Heart right ventricle (tissue), 16 donors: ENCODE measurements at regions not wholly inside any gene's neighbourhood (a gene's known extent, or its start where the extent isn't known, plus 50 kb on each side); places are given as distances from the start of the nearest gene placed in this dataset.
"Not testable (repeated sequence)": the region's sequence is repeated elsewhere in the genome, so short reads cannot be mapped to it uniquely, and the experiment has no call there.

Source experiments
- ATAC-seq, 8 donors: fragments of 200-7000 bp; cut with Tn5 transposase; one replicate each; pipeline ENCODE4 v1.9.1; 2020; ENCODE audit warnings: mild to moderate bottlenecking in 8 of 8, moderate library complexity in 8 of 8, moderate number of reproducible peaks in 1 of 8
- DNase-seq, 2 donors: peaks; one replicate each; pipeline ENCODE4 v3.0.0-alpha.2; 2020
- H3K27ac ChIP-seq, 10 donors: fragments of 200-600 bp; sonication (generic) in 2 of 10; one replicate each; pipeline versions ENCODE4 v1.5.0 to v1.8.0; 2020 to 2022; ENCODE audit warnings: mild to moderate bottlenecking in 3 of 10
- H3K27me3 ChIP-seq, 7 donors: fragments of 200-600 bp; one replicate each; pipeline ENCODE4 v1.8.0; 2021 to 2022; ENCODE audit warnings: mild to moderate bottlenecking in 2 of 7
- H3K36me3 ChIP-seq, 9 donors: fragments of 200-600 bp; sonication (generic) in 1 of 9; one replicate each; pipeline versions ENCODE4 v1.5.0 to v1.8.0; 2020 to 2022; ENCODE audit warnings: mild to moderate bottlenecking in 2 of 9
- H3K4me1 ChIP-seq, 9 donors: fragments of 200-600 bp; sonication (generic) in 1 of 9; one replicate each; pipeline versions ENCODE4 v1.5.0 to v1.8.0; 2020 to 2022; ENCODE audit warnings: mild to moderate bottlenecking in 4 of 9
- H3K4me3 ChIP-seq, 10 donors: fragments of 200-600 bp; sonication (generic) in 2 of 10; one replicate each; pipeline versions ENCODE4 v1.5.0 to v1.8.0; 2020 to 2022; ENCODE audit warnings: mild to moderate bottlenecking in 7 of 10, moderate library complexity in 2 of 10
- H3K9me3 ChIP-seq, 11 donors: fragments of 200-600 bp in 10 of 11; sonication (generic) in 2 of 11; one replicate each; pipeline versions ENCODE4 v1.5.0 to v1.8.0; 2013 to 2022; ENCODE audit warnings: mild to moderate bottlenecking in 2 of 11, control low read depth in 1 of 11, moderate library complexity in 1 of 11
- CTCF ChIP-seq, 9 donors: fragments of 200-600 bp; sonication (generic) in 2 of 9; IDR thresholded peaks; one replicate each; pipeline versions ENCODE4 v1.5.0 to v1.8.0; 2021 to 2022; ENCODE audit warnings: antibody characterized with exemption in 9 of 9, mild to moderate bottlenecking in 5 of 9, moderate library complexity in 1 of 9
- WGBS, 2 donors: extraction: QIAGEN DNeasy Blood & Tissue Kit; methylation state at CpG; one replicate each; pipeline ENCODE4 v1.1.7; 2013; ENCODE audit warnings: inconsistent platforms in 1 of 2; 5-methylcytosine and 5-hydroxymethylcytosine counted together
- intact Hi-C, 10 donors: fragments of 100-400 bp; cut with DNase I; formaldehyde crosslinking; loops; one replicate each; pipeline versions ENCODE4 v1.11.1 to v1.14.2; 2022
- donor health status: Arrhythmogenic right ventricular cardiomyopathy.
- donor health status: ischemic (EF 13 %, LVEDD 7.1; RV severe dilation, severe dysfunction).
- donor health status: healthy with polysubstance abuse.
- donor health status: DM: no; HTN: yes; CAD: no.
- donor health status: DM: no; HTN: no; CAD: no.
- donor health status: ischemic (EF 25% LVEDD 6.9; RV normal size, moderate dysfunction).
- donor health status: ischemic (EF 25% LVEDD 5.7; RV mildly dilated, moderate dysfunction).
- donor health status: healthy.
- donor health status: DM: yes; HTN: yes; CAD: no.
- donor health status: Ischemic cardiomyopathy.
- donor health status: ischemic (EF 35%, LVEDD 5.7; RV mildly dilated, moderate dysfunction).
- donor health status: nonischemic (EF 11% LVEDD 7.7; RV severe dilation, severe dysfunction).
- donor health status: DM: yes; HTN: yes; CAD: no.
- donor health status: PGD.
- donor health status: ischemic (EF 29% LVEDD 5.4; RV normal size, mild dysfunction).
- donor health status: nonischemic (EF 23%, LVEDD 6.1; RV moderate dilation, normal function).

DNA sequence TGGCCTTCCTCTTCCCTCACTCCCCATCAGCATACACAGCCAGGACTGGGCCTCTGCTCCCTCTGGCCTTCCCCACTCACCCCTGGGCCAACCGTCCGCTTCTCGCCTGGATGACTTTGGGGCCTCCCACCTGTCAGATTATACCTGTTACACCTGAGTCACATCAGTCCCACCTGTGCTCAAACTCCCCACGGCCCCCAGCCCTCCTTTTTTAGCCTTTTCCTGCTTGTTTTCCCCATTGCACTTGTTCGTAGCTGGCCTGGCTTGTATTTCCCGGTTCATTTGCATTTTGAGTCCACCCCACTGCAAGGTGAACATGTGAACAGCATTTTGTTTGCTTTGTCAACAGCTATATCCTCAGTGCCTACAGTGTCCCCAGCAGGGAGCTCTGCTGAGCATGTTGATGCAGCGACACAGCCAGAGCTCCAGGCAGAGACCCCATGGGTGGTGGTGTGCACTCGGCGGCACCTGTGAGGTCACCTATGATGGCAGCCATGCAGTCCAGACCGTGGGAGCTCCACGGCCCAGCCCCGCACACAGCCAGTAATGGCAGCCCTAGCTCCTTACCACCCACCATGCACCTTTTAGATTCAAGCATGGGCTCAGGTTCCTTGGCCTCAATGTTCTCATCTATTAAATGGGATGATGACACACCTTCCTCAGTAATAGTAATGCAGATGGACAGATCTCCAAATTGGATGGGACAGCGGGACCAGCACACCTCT is 276.4 kb upstream of the HS6ST1 start:
- no peaks in the 10 kb centered on the region for H3K9me3 ChIP-seq
- ATAC-seq (no peak), DNase-seq (no peak)
- no peaks in the 10 kb centered on the region for H3K27me3 ChIP-seq
- intact Hi-C loops = no loop called here
- H3K36me3 ChIP-seq = no peaks in the 10 kb centered on the region
- 91 to 94% methylated on average over 13 of the region's 13 CpGs for WGBS, 2 donors
- no peak for TF ChIP-seq CTCF (IDR thresholded peaks at IDR 0.05)
- H3K27ac ChIP-seq = no peak overlapping the region
- H3K4me1 ChIP-seq = peaks cover 0 to 30% (median 14%) of the 10 kb centered on the region in 9 donors
- no peak overlapping the region for H3K4me3 ChIP-seq

DNA sequence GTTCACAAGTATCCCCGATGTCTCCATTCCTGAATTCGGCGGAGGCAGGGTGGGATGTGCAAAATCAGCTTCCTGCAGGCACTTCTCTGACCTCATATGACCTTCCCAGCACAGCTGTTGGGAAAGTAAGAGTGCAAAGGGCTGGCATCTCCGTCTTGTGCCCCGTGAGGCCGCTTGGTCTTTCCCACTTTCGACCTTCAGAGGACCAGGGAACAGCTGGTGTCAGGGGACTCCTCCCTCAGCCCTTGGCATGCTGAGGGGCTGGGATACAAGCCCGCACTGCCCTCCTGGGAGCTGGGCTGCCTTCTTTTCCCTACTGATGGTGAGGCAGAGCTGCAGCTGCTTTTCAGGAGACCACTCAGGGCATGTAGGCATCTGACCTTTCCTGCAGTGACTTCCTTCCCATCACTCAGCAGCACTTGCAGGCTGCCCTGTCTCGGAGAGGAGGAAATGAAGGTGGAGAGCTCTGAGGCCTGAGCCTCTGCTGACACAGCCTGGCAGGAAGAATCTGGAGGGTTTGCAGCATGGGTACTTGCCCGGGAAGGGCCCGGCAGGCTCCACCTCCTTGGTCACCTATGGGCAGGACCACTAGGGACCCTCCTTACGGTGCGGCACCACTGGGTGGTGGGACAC is 277.2 kb upstream of the HS6ST1 start:
- Histone ChIP-seq H3K4me1 (peaks cover 0 to 30% (median 14%) of the 10 kb centered on the region in 9 donors), H3K4me3 (no peak overlapping the region), H3K27me3 (no peaks in the 10 kb centered on the region), H3K9me3 (no peaks in the 10 kb centered on the region), H3K36me3 (no peaks in the 10 kb centered on the region), H3K27ac (no peak overlapping the region)
- WGBS, 2 donors = 60 to 61% methylated on average over 13 of the region's 13 CpGs
- intact Hi-C loops = no loop called here
- no peak for DNase-seq
- TF ChIP-seq CTCF (IDR thresholded peaks at IDR 0.05) = no peak
- peak in 1 of 8 donors; percentile 35 for ATAC-seq

DNA sequence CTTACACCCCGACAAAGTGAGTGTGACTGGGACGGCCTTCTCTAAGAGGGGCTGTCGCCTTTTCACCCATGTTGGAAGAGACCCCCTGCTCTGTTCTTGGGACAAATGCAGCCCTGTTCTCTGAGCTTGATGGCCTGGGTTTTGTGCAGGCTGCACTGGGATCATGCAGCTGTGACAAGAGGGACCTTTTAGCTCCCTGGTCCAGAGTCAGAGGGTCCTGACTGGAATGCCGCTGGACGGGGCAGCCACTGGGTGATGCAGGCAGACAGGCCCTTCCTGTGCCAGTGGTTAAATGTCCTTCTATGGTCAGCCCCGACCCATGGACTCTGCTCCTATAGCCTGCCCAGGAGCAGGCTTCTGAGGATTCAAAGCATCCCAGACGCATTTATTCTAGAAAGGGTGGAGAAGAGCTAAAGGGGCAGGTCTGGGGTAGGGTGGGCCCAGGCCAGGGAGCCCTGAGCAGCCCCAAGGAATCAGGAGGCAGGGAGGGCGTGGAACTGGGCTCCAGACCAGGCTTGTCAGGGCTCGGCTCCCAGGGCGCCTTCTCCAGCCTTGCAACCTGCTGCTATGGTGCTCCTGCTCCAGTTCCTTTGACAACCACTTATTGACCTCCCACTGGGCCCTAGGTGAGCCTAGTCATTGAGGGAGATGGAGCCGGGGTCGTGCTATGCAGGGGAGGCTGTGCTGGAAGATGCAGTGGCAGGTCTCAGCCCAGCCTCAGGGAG is 277.9 kb upstream of the HS6ST1 start:
- DNase-seq (no peak), ATAC-seq (no peak)
- WGBS, 2 donors = 92 to 93% methylated on average over 12 of the region's 12 CpGs
- intact Hi-C loops = no loop called here
- TF ChIP-seq CTCF (IDR thresholded peaks at IDR 0.05) = no peak
- Histone ChIP-seq H3K4me3 (no peak overlapping the region), H3K4me1 (peaks cover 0 to 28% (median 13%) of the 10 kb centered on the region in 9 donors), H3K36me3 (no peaks in the 10 kb centered on the region), H3K27ac (no peak overlapping the region), H3K9me3 (no peaks in the 10 kb centered on the region), H3K27me3 (no peaks in the 10 kb centered on the region)

DNA sequence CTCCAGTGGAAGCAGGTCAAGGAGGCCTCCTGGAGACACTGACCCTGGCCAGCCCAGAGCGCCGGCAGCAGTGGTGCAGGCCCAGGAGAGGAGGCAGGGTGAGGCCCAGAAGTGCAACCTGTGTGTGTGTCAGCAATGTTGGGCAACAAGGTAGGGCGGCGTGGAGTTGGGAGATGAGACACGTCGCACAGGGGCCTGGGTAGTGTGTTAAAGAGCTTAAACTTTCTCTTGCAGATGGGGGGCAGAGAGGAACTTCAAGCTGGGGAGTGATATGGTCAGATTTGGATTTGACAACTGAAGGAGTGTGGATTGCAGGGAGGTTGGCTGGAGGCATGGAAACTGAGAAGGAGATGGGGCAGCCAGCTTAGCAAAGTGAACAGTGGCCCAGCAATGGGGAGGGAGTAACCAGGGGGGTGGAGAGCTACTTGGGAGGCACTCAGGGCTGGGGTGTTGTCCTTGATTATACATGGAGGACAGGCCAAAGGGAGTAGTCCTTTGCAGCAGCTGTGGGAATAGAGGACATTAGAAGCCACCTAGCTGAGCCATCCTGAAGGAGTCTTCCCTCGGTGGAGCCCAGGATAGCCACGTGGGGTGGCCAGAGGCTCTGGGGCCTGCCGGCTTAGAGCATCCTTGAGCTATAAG is 278.6 kb upstream of the HS6ST1 start:
- DNase-seq = no peak
- intact Hi-C loops = no loop called here
- 86 to 89% methylated on average over 9 of the region's 9 CpGs for WGBS, 2 donors

DNA sequence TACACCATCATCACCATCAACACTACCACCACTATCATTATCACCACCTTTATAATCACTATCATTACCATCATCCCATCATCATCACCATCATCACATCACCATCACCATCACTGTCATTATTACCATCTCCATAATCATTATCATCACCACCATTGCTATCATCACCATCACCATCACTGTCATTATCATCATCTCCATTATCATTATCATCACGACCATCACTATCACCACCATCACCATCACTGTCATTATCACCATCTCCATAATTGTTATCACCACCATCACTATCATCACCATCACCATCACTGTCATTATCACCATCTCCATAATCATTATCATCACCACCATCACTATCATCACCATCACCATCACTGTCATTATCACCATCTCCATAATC is 279.6 kb upstream of the HS6ST1 start:
- H3K9me3 ChIP-seq, H3K27ac ChIP-seq, ATAC-seq, DNase-seq, H3K36me3 ChIP-seq, H3K27me3 ChIP-seq, intact Hi-C loops, H3K4me3 ChIP-seq: not testable (repeated sequence)
- peaks cover 0 to 18% (median 11%) of the 10 kb centered on the region in 9 donors for H3K4me1 ChIP-seq
- 84 to 88% methylated on average over 1 of the region's 1 CpG for WGBS, 2 donors

More for the DNA sequence above, 278.6 kb upstream of the HS6ST1 start:
- peaks cover 0 to 21% (median 9%) of the 10 kb centered on the region in 9 donors for H3K4me1 ChIP-seq
- no peaks in the 10 kb centered on the region for H3K27me3 ChIP-seq
- H3K36me3 ChIP-seq = no peaks in the 10 kb centered on the region
- H3K9me3 ChIP-seq = no peaks in the 10 kb centered on the region
- TF ChIP-seq CTCF (IDR thresholded peaks at IDR 0.05) = no peak
- H3K27ac ChIP-seq = no peak overlapping the region
- no peak overlapping the region for H3K4me3 ChIP-seq
- no peak for ATAC-seq
